HG02588 (cell line): ENCODE measurements at regions not wholly inside any gene's neighbourhood (a gene's known extent, or its start where the extent isn't known, plus 50 kb on each side); places are given as distances from the start of the nearest gene placed in this dataset.
"Not testable (repeated sequence)": the region's sequence is repeated elsewhere in the genome, so short reads cannot be mapped to it uniquely, and the experiment has no call there.

Experiments used
- ATAC-seq: cut with Tn5 transposase; IDR thresholded peaks from one replicate; pipeline ENCODE4 v1.9.1; 2021; ENCODE audit warnings: mild to moderate bottlenecking, moderate library complexity; ENCODE audit not compliant: unreplicated experiment

- no peak for ATAC-seq
Measured at GRCh38 chr21:41612674-41613532, 104.9 kb upstream of the TMPRSS2 start.

GRCh38 chr21:41611966-41612606 lies 104.1 kb upstream of the TMPRSS2 start:
- no peak for ATAC-seq

- no peak for ATAC-seq
Measured at GRCh38 chr21:41611441-41611840, 103.5 kb upstream of the TMPRSS2 start.

- ATAC-seq = not testable (repeated sequence)
Measured at GRCh38 chr21:41610840-41611115, 102.8 kb upstream of the TMPRSS2 start.

- no peak for ATAC-seq
Measured at GRCh38 chr21:41610042-41610839, 102.3 kb upstream of the TMPRSS2 start.

GRCh38 chr21:41606706-41607105 lies 98.7 kb upstream of the TMPRSS2 start:
- no peak for ATAC-seq

GRCh38 chr21:41605934-41606285 lies 98.0 kb upstream of the TMPRSS2 start:
- no peak for ATAC-seq

- ATAC-seq = no peak
Measured at GRCh38 chr21:41605178-41605933, 97.4 kb upstream of the TMPRSS2 start.

GRCh38 chr21:41604583-41605041 lies 96.7 kb upstream of the TMPRSS2 start:
- ATAC-seq = no peak

GRCh38 chr21:41603476-41603875 lies 95.5 kb upstream of the TMPRSS2 start:
- no peak for ATAC-seq

- no peak for ATAC-seq
Measured at GRCh38 chr21:41602531-41602930, 94.6 kb upstream of the TMPRSS2 start.

- no peak for ATAC-seq
Measured at GRCh38 chr21:41601573-41602368, 93.8 kb upstream of the TMPRSS2 start.

GRCh38 chr21:41600961-41601572 lies 93.1 kb upstream of the TMPRSS2 start:
- no peak for ATAC-seq

GRCh38 chr21:41600556-41600955 lies 92.6 kb upstream of the TMPRSS2 start:
- no peak for ATAC-seq

- ATAC-seq = no peak
Measured at GRCh38 chr21:41600116-41600515, 92.2 kb upstream of the TMPRSS2 start.

GRCh38 chr21:41598561-41599431 lies 90.8 kb upstream of the TMPRSS2 start:
- no peak for ATAC-seq

- no peak for ATAC-seq
Measured at GRCh38 chr21:41597811-41598231, 89.9 kb upstream of the TMPRSS2 start.

GRCh38 chr21:41597227-41597626 lies 89.3 kb upstream of the TMPRSS2 start:
- ATAC-seq = no peak
